ENCODE measurements at regions not wholly inside any gene's neighbourhood (a gene's known extent, or its start where the extent isn't known, plus 50 kb on each side); places are given as distances from the start of the nearest gene placed in this dataset.

DNA sequence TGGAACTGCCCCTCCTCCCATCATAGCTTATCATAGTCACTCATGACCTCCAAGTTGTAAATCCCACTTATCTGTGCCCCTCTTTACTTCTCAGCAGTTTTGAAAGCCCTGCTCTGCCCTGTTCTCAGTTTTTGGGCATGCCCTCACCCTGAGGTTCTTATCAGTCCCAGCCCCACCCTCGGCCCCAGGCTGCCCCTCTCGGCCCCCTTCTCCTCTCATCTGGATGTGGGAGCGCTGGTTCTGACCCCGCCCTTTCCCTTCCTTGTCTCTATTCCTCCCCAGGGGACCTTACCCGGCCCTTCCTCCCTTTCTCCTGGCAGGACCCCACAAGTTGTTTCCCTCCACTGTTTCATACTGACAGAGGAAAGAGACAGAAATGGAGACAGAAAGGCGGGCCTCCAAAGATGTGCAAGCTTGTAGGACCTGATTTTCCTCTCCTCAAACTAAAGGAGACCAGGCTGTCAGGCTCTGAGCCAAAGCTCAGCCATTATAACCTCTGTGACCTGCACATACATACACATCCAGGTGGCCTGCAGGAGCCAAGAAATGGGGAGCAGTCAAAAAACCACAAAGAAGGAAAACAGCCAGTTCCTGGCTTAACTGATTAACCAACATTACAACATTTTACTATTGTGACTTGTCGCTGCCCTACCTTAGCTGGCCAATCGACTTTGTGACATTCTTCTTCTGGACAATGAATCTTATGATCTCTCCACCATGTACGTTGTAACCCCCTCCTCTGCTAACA lies 171.0 kb upstream of the HS6ST1 start:
- TF ChIP-seq EZH2 (IDR thresholded peaks at IDR 0.05; ENCODE audit: low read length) (no peak), CTCF (optimal IDR thresholded peaks at IDR 0.05 in 1 of 3, IDR thresholded peaks at IDR 0.05 in 1 of 3, conservative IDR thresholded peaks at IDR 0.05 in 1 of 3; ENCODE audit: extremely low read depth in 1 of 3, insufficient read depth in 2 of 3, low read length in 3 of 3) (no peak)
